ENCODE measurements at regions not wholly inside any gene's neighbourhood (a gene's known extent, or its start where the extent isn't known, plus 50 kb on each side); places are given as distances from the start of the nearest gene placed in this dataset.
"Not testable (repeated sequence)": the region's sequence is repeated elsewhere in the genome, so short reads cannot be mapped to it uniquely, and the experiment has no call there.

DNA sequence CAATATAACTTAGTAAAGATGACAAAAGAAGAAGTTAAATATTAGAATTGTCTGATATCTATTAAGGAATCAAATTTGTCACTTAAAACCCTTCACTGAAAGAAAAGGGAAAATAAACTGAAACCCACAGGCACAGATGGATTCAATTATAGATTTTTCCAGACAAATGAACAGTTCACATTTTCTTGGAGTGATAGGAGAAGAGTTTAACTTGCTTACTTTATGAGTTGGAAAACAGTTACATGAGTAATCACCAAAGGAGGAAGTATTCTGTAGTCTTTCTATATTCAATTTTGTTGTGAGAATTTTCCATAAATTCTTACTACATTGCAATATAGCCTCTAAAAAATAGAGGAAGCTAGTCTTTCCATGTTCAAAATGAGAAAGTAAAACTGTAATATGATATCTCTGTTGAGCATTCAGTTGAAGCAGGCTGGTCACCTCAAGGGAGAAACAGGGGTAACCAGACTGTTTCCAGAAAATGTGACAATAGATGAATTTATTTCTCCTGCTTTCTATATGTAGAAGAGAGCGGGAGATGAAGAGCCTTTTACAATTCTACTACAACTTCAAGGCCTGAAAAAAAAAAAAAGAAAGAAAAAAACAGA, 330.3 kb upstream of the EPHA5 start:
- TF ChIP-seq EP300 (IDR thresholded peaks at IDR 0.05; ENCODE audit: low read depth) (no peak), POLR2AphosphoS5 (IDR thresholded peaks at IDR 0.05) (no peak), POLR2A (IDR thresholded peaks at IDR 0.05) (no peak)
- TF ChIP-seq, protein P1, sequence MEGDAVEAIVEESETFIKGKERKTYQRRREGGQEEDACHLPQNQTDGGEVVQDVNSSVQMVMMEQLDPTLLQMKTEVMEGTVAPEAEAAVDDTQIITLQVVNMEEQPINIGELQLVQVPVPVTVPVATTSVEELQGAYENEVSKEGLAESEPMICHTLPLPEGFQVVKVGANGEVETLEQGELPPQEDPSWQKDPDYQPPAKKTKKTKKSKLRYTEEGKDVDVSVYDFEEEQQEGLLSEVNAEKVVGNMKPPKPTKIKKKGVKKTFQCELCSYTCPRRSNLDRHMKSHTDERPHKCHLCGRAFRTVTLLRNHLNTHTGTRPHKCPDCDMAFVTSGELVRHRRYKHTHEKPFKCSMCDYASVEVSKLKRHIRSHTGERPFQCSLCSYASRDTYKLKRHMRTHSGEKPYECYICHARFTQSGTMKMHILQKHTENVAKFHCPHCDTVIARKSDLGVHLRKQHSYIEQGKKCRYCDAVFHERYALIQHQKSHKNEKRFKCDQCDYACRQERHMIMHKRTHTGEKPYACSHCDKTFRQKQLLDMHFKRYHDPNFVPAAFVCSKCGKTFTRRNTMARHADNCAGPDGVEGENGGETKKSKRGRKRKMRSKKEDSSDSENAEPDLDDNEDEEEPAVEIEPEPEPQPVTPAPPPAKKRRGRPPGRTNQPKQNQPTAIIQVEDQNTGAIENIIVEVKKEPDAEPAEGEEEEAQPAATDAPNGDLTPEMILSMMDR (IDR thresholded peaks at IDR 0.05), result no peak
- intact Hi-C loops (cut with DNase I; ENCODE audit: low total_unique reads), result no loop called here
- no peaks in the 10 kb centered on the region for H3K27me3 ChIP-seq
- H3K36me3 ChIP-seq, result no peaks in the 10 kb centered on the region
- no peaks in the 10 kb centered on the region for H3K4me1 ChIP-seq
- H3K4me3 ChIP-seq, result no peak overlapping the region
- DNase-seq, result no peak
- no peaks in the 10 kb centered on the region for H3K9me3 ChIP-seq
- in situ Hi-C loops (cut with MboI; ENCODE audit: low pct_ligation_motif_present in 1 of 4, low pct_unique_long_range_greater_than_20kb in 1 of 4, low sequenced_read_pairs in 3 of 4), result no loop called here
- whole genome bisulfite sequencing, 2 donors (ENCODE audit: low coverage in 1 of 2), result 3 to 46% methylated on average over 1 of the region's 1 CpG
- no peak overlapping the region for H3K27ac ChIP-seq

- in situ Hi-C loops (cut with MboI; ENCODE audit: low pct_ligation_motif_present in 1 of 4, low pct_unique_long_range_greater_than_20kb in 1 of 4, low sequenced_read_pairs in 3 of 4), result no loop called here
- Histone ChIP-seq H3K27me3 (no peaks in the 10 kb centered on the region), H3K4me3 (no peak overlapping the region)
Measured at GRCh38 chr4:65999518-65999871, 329.2 kb upstream of the EPHA5 start.

GRCh38 chr4:65998807-65999517, 328.7 kb upstream of the EPHA5 start:
- H3K9me3 ChIP-seq; H3K27ac ChIP-seq; in situ Hi-C loops (cut with MboI; ENCODE audit: low pct_ligation_motif_present in 1 of 4, low pct_unique_long_range_greater_than_20kb in 1 of 4, low sequenced_read_pairs in 3 of 4); intact Hi-C loops (cut with DNase I; ENCODE audit: low total_unique reads); H3K4me3 ChIP-seq; H3K4me1 ChIP-seq; DNase-seq; H3K27me3 ChIP-seq; H3K36me3 ChIP-seq: not testable (repeated sequence)
- WGBS, 2 donors (ENCODE audit: low coverage in 1 of 2), result 83% methylated on average over 2 to 29 of the region's 29 CpGs

More at GRCh38 chr4:65999518-65999871, 329.2 kb upstream of the EPHA5 start:
- Histone ChIP-seq H3K4me1 (no peaks in the 10 kb centered on the region), H3K36me3 (no peaks in the 10 kb centered on the region), H3K9me3 (no peaks in the 10 kb centered on the region), H3K27ac (no peak overlapping the region)
- TF ChIP-seq POLR2A (IDR thresholded peaks at IDR 0.05), result no peak
- no peak for TF ChIP-seq POLR2AphosphoS5 (IDR thresholded peaks at IDR 0.05)
- no peak for TF ChIP-seq EP300 (IDR thresholded peaks at IDR 0.05; ENCODE audit: low read depth)
- TF ChIP-seq, protein P1 (IDR thresholded peaks at IDR 0.05), result no peak
- WGBS, 2 donors (ENCODE audit: low coverage in 1 of 2), result 71 to 78% methylated on average over 1 of the region's 1 CpG
- DNase-seq, result no peak
- intact Hi-C loops (cut with DNase I; ENCODE audit: low total_unique reads), result no loop called here

GRCh38 chr4:65983061-65983460, 312.8 kb upstream of the EPHA5 start:
- Histone ChIP-seq H3K36me3 (no peaks in the 10 kb centered on the region), H3K27me3 (no peaks in the 10 kb centered on the region), H3K27ac (no peak overlapping the region), H3K9me3 (peaks cover 0 to 4% of the 10 kb centered on the region in 2 donors), H3K4me3 (no peak overlapping the region), H3K4me1 (no peaks in the 10 kb centered on the region)
- TF ChIP-seq, protein P1 (IDR thresholded peaks at IDR 0.05), result no peak
- WGBS, 2 donors (ENCODE audit: low coverage in 1 of 2), result 70 to 80% methylated on average over 2 of the region's 2 CpGs
- DNase-seq, result no peak
- in situ Hi-C loops (cut with MboI; ENCODE audit: low pct_ligation_motif_present in 1 of 4, low pct_unique_long_range_greater_than_20kb in 1 of 4, low sequenced_read_pairs in 3 of 4) (no loop called here), intact Hi-C loops (cut with DNase I; ENCODE audit: low total_unique reads) (no loop called here)

DNA sequence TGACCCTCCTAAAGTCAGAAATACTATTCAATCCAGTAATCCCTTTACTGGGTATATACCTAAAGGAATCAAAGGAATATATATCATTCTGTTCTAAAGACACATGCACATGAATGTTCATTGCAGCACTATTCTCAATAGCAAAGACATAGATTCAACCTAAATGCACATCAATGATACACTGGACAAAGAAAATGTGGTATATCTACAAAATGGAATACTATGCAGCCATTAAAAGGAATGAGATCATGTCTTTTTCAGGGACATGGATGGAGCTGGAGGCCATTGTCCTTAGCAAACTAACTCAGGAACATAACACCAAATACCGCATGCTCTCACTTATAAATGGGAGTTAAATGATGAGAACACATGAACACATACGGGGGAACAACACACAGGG, 306.0 kb upstream of the EPHA5 start:
- intact Hi-C loops (cut with DNase I; ENCODE audit: low total_unique reads), result no loop called here
- TF ChIP-seq EP300 (IDR thresholded peaks at IDR 0.05; ENCODE audit: low read depth), result no peak
- in situ Hi-C loops (cut with MboI; ENCODE audit: low pct_ligation_motif_present in 1 of 4, low pct_unique_long_range_greater_than_20kb in 1 of 4, low sequenced_read_pairs in 3 of 4), result no loop called here

More for the DNA sequence above, 306.0 kb upstream of the EPHA5 start:
- DNase-seq, result no peak
- no peak overlapping the region for H3K4me3 ChIP-seq
- WGBS, 2 donors (ENCODE audit: low coverage in 1 of 2), result 83 to 85% methylated on average over 2 of the region's 2 CpGs
- H3K9me3 ChIP-seq, result no peaks in the 10 kb centered on the region
- no peaks in the 10 kb centered on the region for H3K4me1 ChIP-seq
- no peaks in the 10 kb centered on the region for H3K27me3 ChIP-seq
- no peak overlapping the region for H3K27ac ChIP-seq
- H3K36me3 ChIP-seq, result no peaks in the 10 kb centered on the region
